ENCODE measurements at regions not wholly inside any gene's neighbourhood (a gene's known extent, or its start where the extent isn't known, plus 50 kb on each side); places are given as distances from the start of the nearest gene placed in this dataset.

DNA sequence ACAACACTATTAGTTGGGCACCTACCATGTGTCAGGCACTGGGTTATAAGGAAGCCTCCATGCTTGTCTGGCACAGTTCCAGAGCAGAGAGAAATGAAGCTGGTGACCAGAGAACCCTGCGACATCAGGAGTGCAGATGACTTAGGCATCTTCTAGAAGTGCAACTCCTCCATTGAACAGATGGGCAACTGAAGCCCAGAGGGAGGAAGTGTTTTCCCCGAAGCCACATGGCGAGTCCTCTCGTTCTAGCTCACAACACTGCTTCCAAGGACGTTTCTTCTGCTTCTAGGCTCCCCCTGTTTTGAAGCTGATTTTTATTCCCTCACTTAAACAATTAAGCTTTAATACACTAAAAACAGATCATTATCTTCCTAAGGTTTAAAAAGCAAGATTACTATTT lies 109.8 kb upstream of the SYT13 start:
- no peaks in the 10 kb centered on the region for H3K27me3 ChIP-seq (ENCODE audit: insufficient read depth, low read depth)
- no peak overlapping the region for H3K4me2 ChIP-seq
- H3K4me1 ChIP-seq (ENCODE audit: low read depth, poor library complexity, severe bottlenecking): no peaks in the 10 kb centered on the region
- TF ChIP-seq, protein P1, sequence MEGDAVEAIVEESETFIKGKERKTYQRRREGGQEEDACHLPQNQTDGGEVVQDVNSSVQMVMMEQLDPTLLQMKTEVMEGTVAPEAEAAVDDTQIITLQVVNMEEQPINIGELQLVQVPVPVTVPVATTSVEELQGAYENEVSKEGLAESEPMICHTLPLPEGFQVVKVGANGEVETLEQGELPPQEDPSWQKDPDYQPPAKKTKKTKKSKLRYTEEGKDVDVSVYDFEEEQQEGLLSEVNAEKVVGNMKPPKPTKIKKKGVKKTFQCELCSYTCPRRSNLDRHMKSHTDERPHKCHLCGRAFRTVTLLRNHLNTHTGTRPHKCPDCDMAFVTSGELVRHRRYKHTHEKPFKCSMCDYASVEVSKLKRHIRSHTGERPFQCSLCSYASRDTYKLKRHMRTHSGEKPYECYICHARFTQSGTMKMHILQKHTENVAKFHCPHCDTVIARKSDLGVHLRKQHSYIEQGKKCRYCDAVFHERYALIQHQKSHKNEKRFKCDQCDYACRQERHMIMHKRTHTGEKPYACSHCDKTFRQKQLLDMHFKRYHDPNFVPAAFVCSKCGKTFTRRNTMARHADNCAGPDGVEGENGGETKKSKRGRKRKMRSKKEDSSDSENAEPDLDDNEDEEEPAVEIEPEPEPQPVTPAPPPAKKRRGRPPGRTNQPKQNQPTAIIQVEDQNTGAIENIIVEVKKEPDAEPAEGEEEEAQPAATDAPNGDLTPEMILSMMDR (conservative IDR thresholded peaks at IDR 0.05; ENCODE audit: low read depth, low read length): no peak
- no peak overlapping the region for H2AFZ ChIP-seq (ENCODE audit: low read depth)
- no peaks in the 10 kb centered on the region for H3K79me2 ChIP-seq (ENCODE audit: insufficient read depth, low read depth)
- no peak overlapping the region for H3K4me3 ChIP-seq (IDR thresholded peaks at IDR 0.05; ENCODE audit: insufficient read depth, low read depth, low read length)
- no peak overlapping the region for H3K9ac ChIP-seq
- H4K20me1 ChIP-seq (ENCODE audit: insufficient read depth): no peaks in the 10 kb centered on the region
- H3K27ac ChIP-seq: no peak overlapping the region
- no peaks in the 10 kb centered on the region for H3K36me3 ChIP-seq (ENCODE audit: insufficient read depth)

DNA sequence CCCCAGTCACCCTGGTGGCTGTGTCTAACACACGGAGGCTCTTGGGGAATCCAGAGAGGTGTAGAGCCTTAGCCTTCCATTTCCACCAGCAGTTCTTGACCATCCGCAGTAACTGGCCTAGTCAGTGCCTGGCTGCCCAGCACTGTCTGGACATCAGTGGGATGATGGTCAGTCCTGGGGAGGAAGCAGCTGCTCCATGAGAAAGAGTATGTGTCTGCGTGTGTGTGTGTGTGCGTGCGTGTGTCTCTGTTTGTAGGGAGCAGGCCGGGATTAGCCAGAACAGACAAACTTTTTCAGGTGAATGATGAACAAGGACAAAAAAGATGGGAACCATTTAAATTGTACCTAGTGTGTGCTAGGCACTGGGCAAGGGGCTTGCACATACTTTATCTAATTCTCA lies 109.3 kb upstream of the SYT13 start:
- Histone ChIP-seq H3K27me3 (ENCODE audit: insufficient read depth, low read depth) (no peaks in the 10 kb centered on the region), H3K79me2 (ENCODE audit: insufficient read depth, low read depth) (no peaks in the 10 kb centered on the region), H2AFZ (ENCODE audit: low read depth) (no peak overlapping the region), H3K4me3 (IDR thresholded peaks at IDR 0.05; ENCODE audit: insufficient read depth, low read depth, low read length) (no peak overlapping the region), H3K36me3 (ENCODE audit: insufficient read depth) (no peaks in the 10 kb centered on the region), H3K27ac (no peak overlapping the region), H3K4me1 (ENCODE audit: low read depth, poor library complexity, severe bottlenecking) (no peaks in the 10 kb centered on the region), H4K20me1 (ENCODE audit: insufficient read depth) (no peaks in the 10 kb centered on the region), H3K4me2 (no peak overlapping the region), H3K9ac (no peak overlapping the region)
- TF ChIP-seq, protein P1 (conservative IDR thresholded peaks at IDR 0.05; ENCODE audit: low read depth, low read length): no peak

DNA sequence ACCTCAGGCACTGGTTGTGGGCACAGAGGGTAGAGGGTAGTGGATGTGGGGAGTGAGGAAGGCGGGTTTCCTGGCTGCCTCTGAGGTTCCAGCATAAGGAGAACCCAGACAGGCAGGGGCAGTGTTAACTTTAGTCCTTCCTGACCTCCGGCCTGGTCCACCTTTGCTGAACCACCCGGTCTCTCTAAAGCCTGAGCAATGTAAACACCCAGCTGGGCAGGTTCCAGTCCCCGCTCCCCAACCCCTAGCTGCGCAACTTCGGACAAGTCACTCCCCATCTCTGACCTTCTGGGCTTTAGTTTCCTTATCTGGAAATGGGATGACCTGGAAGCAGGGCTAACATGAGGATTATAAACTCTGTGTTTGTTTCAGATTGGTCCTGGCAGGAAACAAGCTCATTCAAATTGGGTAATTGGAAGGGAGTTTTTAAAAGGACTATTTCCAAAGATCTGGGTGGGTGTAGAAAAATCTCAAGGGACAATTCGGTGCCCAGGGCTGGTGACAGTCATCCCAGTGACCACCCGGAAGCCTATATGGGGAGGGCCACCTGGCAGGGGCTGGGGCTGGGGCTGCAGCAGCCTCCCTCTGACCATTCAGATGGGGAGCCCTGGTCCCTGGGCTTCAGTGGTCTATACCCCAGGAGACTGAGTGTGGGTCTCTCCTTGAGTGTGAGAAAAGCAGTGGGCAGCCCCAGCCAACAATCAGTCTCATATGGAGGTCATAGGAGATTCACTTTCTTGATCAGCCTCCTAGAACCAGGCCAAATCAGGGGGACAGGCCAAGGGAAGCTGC lies 108.3 kb upstream of the SYT13 start:
- Histone ChIP-seq H2AFZ (ENCODE audit: low read depth) (no peak overlapping the region), H3K36me3 (ENCODE audit: insufficient read depth) (no peaks in the 10 kb centered on the region), H3K4me3 (IDR thresholded peaks at IDR 0.05; ENCODE audit: insufficient read depth, low read depth, low read length) (no peak overlapping the region), H4K20me1 (ENCODE audit: insufficient read depth) (no peaks in the 10 kb centered on the region), H3K9ac (no peak overlapping the region), H3K4me1 (ENCODE audit: low read depth, poor library complexity, severe bottlenecking) (no peaks in the 10 kb centered on the region), H3K27ac (no peak overlapping the region), H3K4me2 (no peak overlapping the region), H3K79me2 (ENCODE audit: insufficient read depth, low read depth) (no peaks in the 10 kb centered on the region), H3K27me3 (ENCODE audit: insufficient read depth, low read depth) (no peaks in the 10 kb centered on the region)
- TF ChIP-seq, protein P1 (conservative IDR thresholded peaks at IDR 0.05; ENCODE audit: low read depth, low read length): no peak

DNA sequence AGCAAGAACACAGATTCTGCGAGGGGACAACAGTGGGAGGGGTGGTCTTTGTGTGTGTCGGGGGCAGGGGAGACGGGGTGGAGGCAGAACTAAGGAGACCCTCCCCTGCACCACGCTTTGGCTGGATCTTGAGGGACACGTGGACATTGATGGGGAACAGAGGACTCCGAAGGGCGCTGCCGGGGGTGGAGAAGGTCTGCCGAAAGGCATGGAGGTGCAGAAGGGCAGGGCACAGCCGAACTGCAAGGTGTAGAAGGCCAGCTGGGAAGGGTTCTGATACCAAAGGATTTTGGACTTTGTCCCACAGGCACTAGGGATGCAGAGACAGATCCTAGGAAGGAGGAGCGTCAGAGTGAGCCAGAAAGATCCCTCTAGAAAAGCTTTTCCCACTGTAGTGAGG lies 107.7 kb upstream of the SYT13 start:
- Histone ChIP-seq H3K36me3 (ENCODE audit: insufficient read depth) (no peaks in the 10 kb centered on the region), H2AFZ (ENCODE audit: low read depth) (no peak overlapping the region), H3K27ac (no peak overlapping the region), H3K27me3 (ENCODE audit: insufficient read depth, low read depth) (no peaks in the 10 kb centered on the region), H3K4me1 (ENCODE audit: low read depth, poor library complexity, severe bottlenecking) (no peaks in the 10 kb centered on the region), H3K79me2 (ENCODE audit: insufficient read depth, low read depth) (no peaks in the 10 kb centered on the region), H3K9ac (no peak overlapping the region), H4K20me1 (ENCODE audit: insufficient read depth) (no peaks in the 10 kb centered on the region), H3K4me3 (IDR thresholded peaks at IDR 0.05; ENCODE audit: insufficient read depth, low read depth, low read length) (no peak overlapping the region), H3K4me2 (no peak overlapping the region)
- TF ChIP-seq, protein P1 (conservative IDR thresholded peaks at IDR 0.05; ENCODE audit: low read depth, low read length): no peak

Measured in KMS-11 (cell line).